GM06990 (cell line): ENCODE measurements at regions not wholly inside any gene's neighbourhood (a gene's known extent, or its start where the extent isn't known, plus 50 kb on each side); places are given as distances from the start of the nearest gene placed in this dataset.

ENCODE experiments used
- DNase-seq: peaks from one replicate; pipeline ENCODE4 v3.0.0-alpha.2; 2011; ENCODE audit not compliant: insufficient read length; ENCODE audit errors: extremely low read depth
- H3K27me3 ChIP-seq: replicated peaks from 2 replicates; pipeline ENCODE4 v1.6.0; 2011; ENCODE audit warnings: low read length; ENCODE audit not compliant: control insufficient read depth, insufficient read depth
- H3K36me3 ChIP-seq: 2 replicates; pipeline ENCODE4 v1.5.1; 2011; ENCODE audit warnings: low read length; ENCODE audit not compliant: control insufficient read depth, insufficient read depth
- H3K4me3 ChIP-seq: replicated peaks from 2 replicates; pipeline ENCODE4 v1.5.1; 2011; ENCODE audit warnings: low read depth, mild to moderate bottlenecking, control low read depth, low read length
- TF ChIP-seq, protein P1 (sequence below): IDR thresholded peaks from 2 replicates; pipeline ENCODE4 v1.5.1; 2011; ENCODE audit warnings: low read length, control low read depth, mild to moderate bottlenecking, inconsistent platforms; ENCODE audit not compliant: insufficient read depth, poor library complexity, severe bottlenecking

- no peaks in the 10 kb centered on the region; the same call in 1 of the 2 replicates for H3K27me3 ChIP-seq
- H3K36me3 ChIP-seq = no peaks in the 10 kb centered on the region
- no peak overlapping the region for H3K4me3 ChIP-seq
- no peak for DNase-seq
- TF ChIP-seq, protein P1, sequence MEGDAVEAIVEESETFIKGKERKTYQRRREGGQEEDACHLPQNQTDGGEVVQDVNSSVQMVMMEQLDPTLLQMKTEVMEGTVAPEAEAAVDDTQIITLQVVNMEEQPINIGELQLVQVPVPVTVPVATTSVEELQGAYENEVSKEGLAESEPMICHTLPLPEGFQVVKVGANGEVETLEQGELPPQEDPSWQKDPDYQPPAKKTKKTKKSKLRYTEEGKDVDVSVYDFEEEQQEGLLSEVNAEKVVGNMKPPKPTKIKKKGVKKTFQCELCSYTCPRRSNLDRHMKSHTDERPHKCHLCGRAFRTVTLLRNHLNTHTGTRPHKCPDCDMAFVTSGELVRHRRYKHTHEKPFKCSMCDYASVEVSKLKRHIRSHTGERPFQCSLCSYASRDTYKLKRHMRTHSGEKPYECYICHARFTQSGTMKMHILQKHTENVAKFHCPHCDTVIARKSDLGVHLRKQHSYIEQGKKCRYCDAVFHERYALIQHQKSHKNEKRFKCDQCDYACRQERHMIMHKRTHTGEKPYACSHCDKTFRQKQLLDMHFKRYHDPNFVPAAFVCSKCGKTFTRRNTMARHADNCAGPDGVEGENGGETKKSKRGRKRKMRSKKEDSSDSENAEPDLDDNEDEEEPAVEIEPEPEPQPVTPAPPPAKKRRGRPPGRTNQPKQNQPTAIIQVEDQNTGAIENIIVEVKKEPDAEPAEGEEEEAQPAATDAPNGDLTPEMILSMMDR = no peak
Measured at GRCh38 chr2:128496700-128497099, 178.0 kb upstream of the HS6ST1 start.

GRCh38 chr2:128497461-128497860 lies 178.8 kb upstream of the HS6ST1 start:
- Histone ChIP-seq H3K36me3 (no peaks in the 10 kb centered on the region), H3K27me3 (no peaks in the 10 kb centered on the region; the same call in 1 of the 2 replicates), H3K4me3 (no peak overlapping the region)
- TF ChIP-seq, protein P1 = no peak
- DNase-seq = no peak

DNA sequence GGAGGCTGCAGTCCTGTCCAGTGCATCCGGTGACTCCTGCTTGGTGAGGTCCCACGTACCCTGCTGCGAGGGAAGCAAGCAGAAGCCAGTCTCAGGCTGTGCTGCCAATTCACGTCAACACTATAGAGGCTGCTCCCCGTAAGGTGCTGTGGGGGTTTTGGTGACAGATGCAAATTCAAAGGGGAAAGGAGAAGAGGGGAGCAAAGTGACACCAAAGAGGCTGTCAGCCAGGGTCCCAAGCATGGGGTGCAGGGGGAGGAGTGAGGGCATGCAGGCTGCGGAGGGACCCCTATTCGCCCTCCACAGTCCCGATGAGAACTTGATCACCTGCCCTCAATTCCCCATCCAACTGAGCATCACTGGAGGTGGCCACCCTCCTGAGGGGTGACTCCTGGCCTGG lies 179.4 kb upstream of the HS6ST1 start:
- TF ChIP-seq, protein P1 = no peak
- Histone ChIP-seq H3K4me3 (no peak overlapping the region), H3K36me3 (no peaks in the 10 kb centered on the region), H3K27me3 (no peaks in the 10 kb centered on the region; the same call in 1 of the 2 replicates)
- no peak for DNase-seq

GRCh38 chr2:128498589-128498988 lies 179.9 kb upstream of the HS6ST1 start:
- no peak for DNase-seq
- Histone ChIP-seq H3K36me3 (no peaks in the 10 kb centered on the region), H3K4me3 (no peak overlapping the region), H3K27me3 (no peaks in the 10 kb centered on the region; the same call in 1 of the 2 replicates)
- TF ChIP-seq, protein P1 = no peak

DNA sequence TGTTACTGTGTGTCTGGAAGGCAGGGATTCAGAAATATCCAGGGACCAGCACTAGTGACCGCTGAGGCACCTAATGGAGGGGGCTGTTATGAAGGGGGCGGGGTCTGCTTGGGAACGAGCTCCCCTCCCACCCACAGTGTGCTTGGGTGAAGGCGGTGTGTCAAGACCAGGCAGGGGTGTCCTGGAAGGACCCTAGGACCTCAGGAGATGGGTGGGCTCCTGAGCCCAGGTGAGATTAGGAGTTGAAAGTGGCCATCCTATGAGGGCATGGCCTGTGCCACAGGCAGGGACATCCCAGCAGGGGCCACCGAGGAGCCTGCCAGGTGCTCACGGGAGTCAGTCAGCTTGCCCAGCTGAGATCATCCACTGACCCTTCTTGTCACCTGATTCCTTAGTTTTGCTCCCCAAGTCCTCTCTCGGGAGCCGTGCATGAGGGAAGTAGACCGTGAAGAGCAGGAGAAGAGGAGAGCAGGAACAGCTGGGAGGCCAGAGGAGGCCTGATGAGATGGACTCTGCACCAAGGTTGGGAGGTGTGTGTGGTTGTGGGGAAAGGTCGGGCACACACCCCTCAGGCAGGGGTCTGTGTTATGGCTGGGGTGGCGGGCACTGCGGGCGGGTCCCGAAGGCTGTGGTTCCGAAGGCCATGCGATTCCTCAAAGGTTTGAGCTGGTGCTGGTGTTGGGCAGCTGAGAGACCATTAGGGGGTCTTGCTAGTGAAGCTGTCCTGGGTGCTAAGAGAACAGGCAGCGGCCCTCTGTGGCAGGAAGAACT lies 180.9 kb upstream of the HS6ST1 start:
- no peaks in the 10 kb centered on the region for H3K36me3 ChIP-seq
- no peaks in the 10 kb centered on the region; the same call in 1 of the 2 replicates for H3K27me3 ChIP-seq
- TF ChIP-seq, protein P1 = no peak
- no peak overlapping the region for H3K4me3 ChIP-seq
- no peak for DNase-seq
